H9 (cell line): ENCODE measurements at regions not wholly inside any gene's neighbourhood (a gene's known extent, or its start where the extent isn't known, plus 50 kb on each side); places are given as distances from the start of the nearest gene placed in this dataset.
A peak's percentile ranks its signal among the peaks of the same experiment; 100 is the strongest.

ENCODE experiments used
- DNase-seq: peaks from one replicate; pipeline ENCODE4 v3.0.0-alpha.2; 2017
- H2AFZ ChIP-seq: one replicate; pipeline ENCODE4 v1.6.1; 2013; ENCODE audit warnings: mild to moderate bottlenecking, low read length, control low read depth, moderate library complexity
- H2AK5ac ChIP-seq: 2 replicates; pipeline ENCODE4 v1.6.1; 2013; ENCODE audit warnings: low read length, control low read depth, mixed read lengths; ENCODE audit not compliant: insufficient read length
- H2BK120ac ChIP-seq: one replicate; pipeline ENCODE4 v1.6.1; 2013; ENCODE audit warnings: low read depth, mild to moderate bottlenecking, low read length, control low read depth, inconsistent platforms; ENCODE audit not compliant: poor library complexity, severe bottlenecking
- H2BK12ac ChIP-seq: 2 replicates; pipeline ENCODE4 v1.6.1; 2013; ENCODE audit warnings: low read length, control low read depth, mixed read lengths, low read depth; ENCODE audit not compliant: insufficient read length
- H2BK15ac ChIP-seq: 2 replicates; pipeline ENCODE4 v1.6.1; 2013; ENCODE audit warnings: low read depth, low read length, control low read depth
- H2BK20ac ChIP-seq: one replicate; pipeline ENCODE4 v1.6.1; 2013; ENCODE audit warnings: low read depth, mild to moderate bottlenecking, low read length, control low read depth, inconsistent platforms; ENCODE audit not compliant: poor library complexity, severe bottlenecking
- H2BK5ac ChIP-seq: 2 replicates; pipeline ENCODE4 v1.6.1; 2013; ENCODE audit warnings: low read length, control low read depth, mixed read lengths; ENCODE audit not compliant: insufficient read length
- H3K14ac ChIP-seq: 2 replicates; pipeline ENCODE4 v1.6.1; 2013; ENCODE audit warnings: low read length, control low read depth; ENCODE audit not compliant: insufficient read depth
- H3K18ac ChIP-seq: 2 replicates; pipeline ENCODE4 v1.6.1; 2013; ENCODE audit warnings: low read depth, mild to moderate bottlenecking, mixed read lengths, low read length, control low read depth; ENCODE audit not compliant: insufficient read length
- H3K23ac ChIP-seq: 2 replicates; pipeline ENCODE4 v1.6.1; 2013; ENCODE audit warnings: low read length, control low read depth, mixed read lengths, low read depth; ENCODE audit not compliant: insufficient read length
- H3K23me2 ChIP-seq: 2 replicates; pipeline ENCODE4 v1.6.1; 2013; ENCODE audit warnings: low read depth, mild to moderate bottlenecking, mixed read lengths, low read length, control low read depth; ENCODE audit not compliant: insufficient read length, poor library complexity, severe bottlenecking
- H3K27ac ChIP-seq: 2 replicates; pipeline ENCODE4 v1.5.1; 2013; ENCODE audit warnings: low read length, control low read depth, mixed read lengths, low read depth; ENCODE audit not compliant: insufficient read length
- H3K27me3 ChIP-seq: 2 replicates; pipeline ENCODE4 v1.6.1; 2013; ENCODE audit warnings: low read length, control low read depth, inconsistent platforms; ENCODE audit not compliant: insufficient read depth
- H3K4ac ChIP-seq: 2 replicates; pipeline ENCODE4 v1.6.1; 2013; ENCODE audit warnings: low read depth, mild to moderate bottlenecking, control low read depth, inconsistent platforms, low read length, moderate library complexity
- H3K4me1 ChIP-seq: 2 replicates; pipeline ENCODE4 v1.6.1; 2013; ENCODE audit warnings: low read length, control low read depth, inconsistent platforms; ENCODE audit not compliant: insufficient read depth
- H3K4me2 ChIP-seq: 2 replicates; pipeline ENCODE4 v1.6.1; 2013; ENCODE audit warnings: low read length, control low read depth, mixed read lengths; ENCODE audit not compliant: insufficient read length, insufficient read depth
- H3K56ac ChIP-seq: 2 replicates; pipeline ENCODE4 v1.6.1; 2013; ENCODE audit warnings: low read depth, mild to moderate bottlenecking, mixed read lengths, low read length, control low read depth; ENCODE audit not compliant: insufficient read length
- H3K79me1 ChIP-seq: 2 replicates; pipeline ENCODE4 v1.6.1; 2013; ENCODE audit warnings: low read depth, mild to moderate bottlenecking, moderate library complexity, low read length, control low read depth, inconsistent platforms; ENCODE audit not compliant: insufficient read depth, poor library complexity, severe bottlenecking
- H3K79me2 ChIP-seq: 2 replicates; pipeline ENCODE4 v1.6.1; 2013; ENCODE audit warnings: low read length, control low read depth, inconsistent platforms; ENCODE audit not compliant: insufficient read depth
- H3K9ac ChIP-seq: 2 replicates; pipeline ENCODE4 v1.6.1; 2013; ENCODE audit warnings: low read length, control low read depth, mixed read lengths; ENCODE audit not compliant: insufficient read length; ENCODE audit errors: extremely low read depth
- H3K9me3 ChIP-seq: one replicate; pipeline ENCODE4 v1.6.1; 2013; ENCODE audit warnings: low read depth, low read length, inconsistent platforms; ENCODE audit not compliant: control insufficient read depth
- H3T11ph ChIP-seq: one replicate; pipeline ENCODE4 v1.6.1; 2013; ENCODE audit warnings: mild to moderate bottlenecking, low read length, control low read depth, inconsistent platforms
- H4K20me1 ChIP-seq: one replicate; pipeline ENCODE4 v1.6.1; 2013; ENCODE audit not compliant: control insufficient read depth, insufficient read length, insufficient read depth
- H4K5ac ChIP-seq: 2 replicates; pipeline ENCODE4 v1.6.1; 2013; ENCODE audit warnings: low read depth, mild to moderate bottlenecking, mixed read lengths, low read length, control low read depth; ENCODE audit not compliant: insufficient read length
- H4K8ac ChIP-seq: replicated peaks from 2 replicates; pipeline ENCODE4 v1.6.1; 2013; ENCODE audit warnings: low read length, control low read depth, mixed read lengths, low read depth; ENCODE audit not compliant: insufficient read length
- H4K91ac ChIP-seq: 2 replicates; pipeline ENCODE4 v1.6.1; 2013; ENCODE audit warnings: low read depth, mild to moderate bottlenecking, moderate library complexity, mixed read lengths, low read length, control low read depth; ENCODE audit not compliant: insufficient read length
- H3K27ac Mint-ChIP-seq, 3 experiments: 2 replicates in 2 of 3; 3 replicates in 1 of 3; pipeline ENCODE4 v1.8.0; 2020 to 2021; ENCODE audit warnings: mixed read lengths in 3 of 3, mild to moderate bottlenecking in 1 of 3, moderate library complexity in 1 of 3
- H3K27me3 Mint-ChIP-seq: 2 replicates; pipeline ENCODE4 v1.8.0; 2021; ENCODE audit warnings: low read depth, mild to moderate bottlenecking, moderate library complexity, mixed read lengths
- H3K36me3 Mint-ChIP-seq, 3 experiments: 2 replicates in 2 of 3; 3 replicates in 1 of 3; pipeline ENCODE4 v1.8.0; 2020 to 2021; ENCODE audit warnings: low read depth in 3 of 3, mixed read lengths in 3 of 3; ENCODE audit not compliant: insufficient read depth in 1 of 3
- H3K4me1 Mint-ChIP-seq, 2 experiments: 2 replicates each; pipeline ENCODE4 v1.8.0; 2020; ENCODE audit warnings: mixed read lengths in 2 of 2
- H3K4me3 Mint-ChIP-seq, 2 experiments: 2 replicates in 1 of 2; 3 replicates in 1 of 2; pipeline ENCODE4 v1.8.0; 2020 to 2021; ENCODE audit warnings: mild to moderate bottlenecking in 2 of 2, mixed read lengths in 2 of 2, moderate library complexity in 1 of 2
- H3K9me3 Mint-ChIP-seq, 2 experiments: 2 replicates in 1 of 2; 3 replicates in 1 of 2; pipeline ENCODE4 v1.8.0; 2020; ENCODE audit warnings: mild to moderate bottlenecking in 2 of 2, mixed read lengths in 2 of 2, moderate library complexity in 1 of 2
- CTCF ChIP-seq: fragments of 200-600 bp; sonication (generic); conservative IDR thresholded peaks from 3 replicates; pipeline ENCODE4 v1.8.0; 2021; ENCODE audit warnings: antibody characterized with exemption, mild to moderate bottlenecking
- WGBS: extraction: QIAGEN DNeasy Blood & Tissue Kit; methylation state at CpG from one replicate; pipeline ENCODE4 v1.1.7; 2013; ENCODE audit warnings: missing lambda C conversion rate, low lambda C conversion rate, mixed read lengths; ENCODE audit not compliant: insufficient read length; ENCODE audit errors: extremely low coverage; 5-methylcytosine and 5-hydroxymethylcytosine counted together

GRCh38 chr3:68631850-68632545 is 300.3 kb downstream of the TAFA4 start:
- H3K4ac ChIP-seq: no peak overlapping the region
- no peak overlapping the region for H3K56ac ChIP-seq
- no peak overlapping the region for H3K14ac ChIP-seq
- peak overlapping the region; percentile 10 for H3K4me2 ChIP-seq
- H3K18ac ChIP-seq: no peak overlapping the region
- no peak overlapping the region for H4K8ac ChIP-seq
- H3K27ac ChIP-seq: no peak overlapping the region
- no peak overlapping the region for H4K5ac ChIP-seq
- Mint-ChIP-seq H3K4me1 (peaks cover 21 to 26% of the 10 kb centered on the region in 2 experiments), H3K36me3 (peaks cover 0 to 34% (median 2%) of the 10 kb centered on the region in 3 experiments; a peak in 3 of 7 replicates), H3K27ac (peak overlapping the region; percentile 10 to 93 (median 46); a peak in 6 of 7 replicates), H3K27me3 (peaks cover 28% of the 10 kb centered on the region), H3K4me3 (peak overlapping the region; percentile 12 to 44; a peak in 3 of 5 replicates), H3K9me3 (peaks cover 2 to 6% of the 10 kb centered on the region in 2 experiments; a peak in 3 of 5 replicates)
- H3K9me3 ChIP-seq: no peaks in the 10 kb centered on the region
- no peak overlapping the region for H2BK120ac ChIP-seq
- H4K20me1 ChIP-seq: no peaks in the 10 kb centered on the region
- no peak overlapping the region for H2BK15ac ChIP-seq
- no peaks in the 10 kb centered on the region for H3K23me2 ChIP-seq
- H3K79me2 ChIP-seq: no peaks in the 10 kb centered on the region
- no peak for TF ChIP-seq CTCF
- H2AFZ ChIP-seq: no peak overlapping the region
- H3K9ac ChIP-seq: no peak overlapping the region
- H2BK5ac ChIP-seq: no peak overlapping the region
- no peak overlapping the region for H2BK12ac ChIP-seq
- no peak overlapping the region for H2BK20ac ChIP-seq
- no peaks in the 10 kb centered on the region for H3K27me3 ChIP-seq
- H3K23ac ChIP-seq: no peak overlapping the region
- H3T11ph ChIP-seq: no peak overlapping the region
- no CpG with 5 or more reads among the region's 7 CpGs for WGBS
- no peak overlapping the region for H4K91ac ChIP-seq
- H2AK5ac ChIP-seq: no peak overlapping the region
- no peaks in the 10 kb centered on the region for H3K79me1 ChIP-seq
- DNase-seq: peak; percentile 54
- no peaks in the 10 kb centered on the region; the same call in 1 of the 2 replicates for H3K4me1 ChIP-seq
